Central memory CD8-positive, alpha-beta T cell (primary cell): ENCODE measurements at regions not wholly inside any gene's neighbourhood (a gene's known extent, or its start where the extent isn't known, plus 50 kb on each side); places are given as distances from the start of the nearest gene placed in this dataset.
"Not testable (repeated sequence)": the region's sequence is repeated elsewhere in the genome, so short reads cannot be mapped to it uniquely, and the experiment has no call there.

Source experiments
- ATAC-seq: fragments of 150-1000 bp; cut with Tn5 transposase; replicated peaks from 2 replicates; pipeline ENCODE4 v1.10.0; 2022; ENCODE audit warnings: mild to moderate bottlenecking, moderate FRiP score, moderate number of reproducible peaks; ENCODE audit not compliant: poor library complexity, severe bottlenecking; ENCODE audit errors: extremely low read depth
- DNase-seq, 2 donors: peaks; one replicate each; pipeline ENCODE4 v3.0.0; 2021; ENCODE audit warnings: low spot score in 2 of 2
- H3K27ac Mint-ChIP-seq: one replicate; pipeline ENCODE4 v1.8.0; 2022; ENCODE audit warnings: low read depth, mild to moderate bottlenecking, moderate library complexity, mixed read lengths
- H3K27me3 Mint-ChIP-seq: one replicate; pipeline ENCODE4 v1.8.0; 2022; ENCODE audit warnings: mixed read lengths
- H3K36me3 Mint-ChIP-seq: one replicate; pipeline ENCODE4 v1.8.0; 2022; ENCODE audit warnings: mild to moderate bottlenecking, moderate library complexity, mixed read lengths; ENCODE audit not compliant: insufficient read depth
- H3K4me1 Mint-ChIP-seq: one replicate; pipeline ENCODE4 v1.8.0; 2022; ENCODE audit warnings: mixed read lengths
- H3K4me3 Mint-ChIP-seq: one replicate; pipeline ENCODE4 v1.8.0; 2022; ENCODE audit warnings: mild to moderate bottlenecking, moderate library complexity, mixed read lengths
- H3K9me3 Mint-ChIP-seq: one replicate; pipeline ENCODE4 v1.8.0; 2022; ENCODE audit warnings: mixed read lengths

GRCh38 chr19:27852931-27853330, 1360.0 kb downstream of the UQCRFS1 start:
- not testable (repeated sequence) for H3K27ac Mint-ChIP-seq, H3K36me3 Mint-ChIP-seq, H3K27me3 Mint-ChIP-seq, DNase-seq, H3K4me1 Mint-ChIP-seq, ATAC-seq, H3K4me3 Mint-ChIP-seq
- H3K9me3 Mint-ChIP-seq: peaks cover 40% of the 10 kb centered on the region

GRCh38 chr19:27851543-27852060, 1361.3 kb downstream of the UQCRFS1 start:
- H3K9me3 Mint-ChIP-seq: peaks cover 33% of the 10 kb centered on the region
- DNase-seq (no peak), ATAC-seq (no peak)
- no peaks in the 10 kb centered on the region for H3K4me1 Mint-ChIP-seq
- H3K27me3 Mint-ChIP-seq: no peaks in the 10 kb centered on the region
- H3K27ac Mint-ChIP-seq: no peak overlapping the region
- H3K4me3 Mint-ChIP-seq: no peak overlapping the region
- H3K36me3 Mint-ChIP-seq: no peaks in the 10 kb centered on the region

- Mint-ChIP-seq H3K36me3 (no peaks in the 10 kb centered on the region), H3K27me3 (no peaks in the 10 kb centered on the region), H3K4me1 (no peaks in the 10 kb centered on the region), H3K9me3 (peaks cover 30% of the 10 kb centered on the region), H3K4me3 (no peak overlapping the region), H3K27ac (no peak overlapping the region)
- DNase-seq (no peak), ATAC-seq (no peak)
Measured at GRCh38 chr19:27851002-27851481, 1361.9 kb downstream of the UQCRFS1 start.

GRCh38 chr19:27846944-27847343, 1366.0 kb downstream of the UQCRFS1 start:
- H3K9me3 Mint-ChIP-seq: peaks cover 41% of the 10 kb centered on the region

GRCh38 chr19:27844261-27844660, 1368.7 kb downstream of the UQCRFS1 start:
- H3K9me3 Mint-ChIP-seq: peaks cover 38% of the 10 kb centered on the region
- peaks cover 2% of the 10 kb centered on the region for H3K36me3 Mint-ChIP-seq
- H3K4me3 Mint-ChIP-seq: no peak overlapping the region
- no peak overlapping the region for H3K27ac Mint-ChIP-seq
- DNase-seq: no peak
- H3K4me1 Mint-ChIP-seq: no peaks in the 10 kb centered on the region
- no peak for ATAC-seq
- H3K27me3 Mint-ChIP-seq: no peaks in the 10 kb centered on the region

More at GRCh38 chr19:27846944-27847343, 1366.0 kb downstream of the UQCRFS1 start:
- H3K4me3 Mint-ChIP-seq: no peak overlapping the region
- ATAC-seq: no peak
- no peaks in the 10 kb centered on the region for H3K4me1 Mint-ChIP-seq
- H3K27ac Mint-ChIP-seq: no peak overlapping the region
- DNase-seq: no peak
- no peaks in the 10 kb centered on the region for H3K27me3 Mint-ChIP-seq
- no peaks in the 10 kb centered on the region for H3K36me3 Mint-ChIP-seq

- H3K4me3 Mint-ChIP-seq: no peak overlapping the region
- H3K27ac Mint-ChIP-seq: no peak overlapping the region
- H3K27me3 Mint-ChIP-seq: no peaks in the 10 kb centered on the region
- ATAC-seq (no peak), DNase-seq (no peak)
- H3K4me1 Mint-ChIP-seq: no peaks in the 10 kb centered on the region
- peaks cover 38% of the 10 kb centered on the region for H3K9me3 Mint-ChIP-seq
- H3K36me3 Mint-ChIP-seq: peaks cover 2% of the 10 kb centered on the region
Measured at GRCh38 chr19:27843861-27844260, 1369.1 kb downstream of the UQCRFS1 start.

- peaks cover 4% of the 10 kb centered on the region for H3K36me3 Mint-ChIP-seq
- H3K27me3 Mint-ChIP-seq: no peaks in the 10 kb centered on the region
- no peak overlapping the region for H3K27ac Mint-ChIP-seq
- H3K4me3 Mint-ChIP-seq: no peak overlapping the region
- DNase-seq (no peak), ATAC-seq (no peak)
- no peaks in the 10 kb centered on the region for H3K4me1 Mint-ChIP-seq
- peaks cover 5% of the 10 kb centered on the region for H3K9me3 Mint-ChIP-seq
Measured at GRCh38 chr19:27833031-27833430, 1379.9 kb downstream of the UQCRFS1 start.

GRCh38 chr19:27828829-27829228, 1384.1 kb downstream of the UQCRFS1 start:
- H3K4me3 Mint-ChIP-seq: no peak overlapping the region
- no peak for ATAC-seq
- no peak for DNase-seq
- H3K4me1 Mint-ChIP-seq: no peaks in the 10 kb centered on the region
- no peaks in the 10 kb centered on the region for H3K9me3 Mint-ChIP-seq
- no peak overlapping the region for H3K27ac Mint-ChIP-seq
- peaks cover 3% of the 10 kb centered on the region for H3K36me3 Mint-ChIP-seq
- H3K27me3 Mint-ChIP-seq: no peaks in the 10 kb centered on the region

- DNase-seq: no peak
- no peak overlapping the region for H3K27ac Mint-ChIP-seq
- H3K4me1 Mint-ChIP-seq: no peaks in the 10 kb centered on the region
- no peak for ATAC-seq
- no peaks in the 10 kb centered on the region for H3K9me3 Mint-ChIP-seq
- no peaks in the 10 kb centered on the region for H3K27me3 Mint-ChIP-seq
- peaks cover 3% of the 10 kb centered on the region for H3K36me3 Mint-ChIP-seq
- no peak overlapping the region for H3K4me3 Mint-ChIP-seq
Measured at GRCh38 chr19:27824108-27824507, 1388.8 kb downstream of the UQCRFS1 start.

- no peaks in the 10 kb centered on the region for H3K27me3 Mint-ChIP-seq
- DNase-seq (no peak), ATAC-seq (no peak)
- no peak overlapping the region for H3K4me3 Mint-ChIP-seq
- no peaks in the 10 kb centered on the region for H3K9me3 Mint-ChIP-seq
- H3K27ac Mint-ChIP-seq: no peak overlapping the region
- no peaks in the 10 kb centered on the region for H3K4me1 Mint-ChIP-seq
- H3K36me3 Mint-ChIP-seq: peaks cover 1% of the 10 kb centered on the region
Measured at GRCh38 chr19:27822336-27822735, 1390.6 kb downstream of the UQCRFS1 start.

- Mint-ChIP-seq H3K27ac (no peak overlapping the region), H3K4me3 (no peak overlapping the region), H3K36me3 (peaks cover 1% of the 10 kb centered on the region), H3K9me3 (no peaks in the 10 kb centered on the region), H3K4me1 (no peaks in the 10 kb centered on the region), H3K27me3 (no peaks in the 10 kb centered on the region)
- DNase-seq (no peak), ATAC-seq (no peak)
Measured at GRCh38 chr19:27821418-27822018, 1391.4 kb downstream of the UQCRFS1 start.

- Mint-ChIP-seq H3K27me3 (no peaks in the 10 kb centered on the region), H3K4me1 (peaks cover 8% of the 10 kb centered on the region), H3K9me3 (no peaks in the 10 kb centered on the region), H3K27ac (no peak overlapping the region), H3K36me3 (no peaks in the 10 kb centered on the region), H3K4me3 (no peak overlapping the region)
- DNase-seq: no peak
- no peak for ATAC-seq
Measured at GRCh38 chr19:27815985-27816384, 1397.0 kb downstream of the UQCRFS1 start.

- not testable (repeated sequence) for H3K4me3 Mint-ChIP-seq, H3K36me3 Mint-ChIP-seq, H3K27me3 Mint-ChIP-seq, H3K9me3 Mint-ChIP-seq, DNase-seq, ATAC-seq, H3K27ac Mint-ChIP-seq, H3K4me1 Mint-ChIP-seq
Measured at GRCh38 chr19:27814834-27815233, 1398.1 kb downstream of the UQCRFS1 start.
